ENCODE measurements at regions not wholly inside any gene's neighbourhood (a gene's known extent, or its start where the extent isn't known, plus 50 kb on each side); places are given as distances from the start of the nearest gene placed in this dataset.
"Not testable (repeated sequence)": the region's sequence is repeated elsewhere in the genome, so short reads cannot be mapped to it uniquely, and the experiment has no call there.

DNA sequence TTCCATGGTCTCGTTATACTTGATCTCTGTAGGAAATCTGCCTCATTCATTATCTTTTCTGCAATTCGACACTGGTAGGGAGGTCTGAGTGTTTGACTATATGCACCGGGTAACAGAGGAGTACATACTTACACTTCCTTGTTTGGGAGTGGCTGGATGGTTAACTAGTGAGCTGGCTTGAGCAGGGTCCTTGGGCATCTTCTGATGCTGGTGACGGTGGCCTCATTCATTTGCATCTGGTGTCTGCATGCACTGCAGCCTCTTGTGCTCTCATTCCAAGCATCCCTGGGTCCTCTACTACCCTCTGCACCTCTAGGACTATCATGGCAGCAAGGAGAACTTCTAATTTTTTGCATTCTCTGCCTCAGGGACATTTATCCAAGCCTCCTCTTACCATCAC lies 100.0 kb upstream of the TCF4 start:
- no peak for DNase-seq

DNA sequence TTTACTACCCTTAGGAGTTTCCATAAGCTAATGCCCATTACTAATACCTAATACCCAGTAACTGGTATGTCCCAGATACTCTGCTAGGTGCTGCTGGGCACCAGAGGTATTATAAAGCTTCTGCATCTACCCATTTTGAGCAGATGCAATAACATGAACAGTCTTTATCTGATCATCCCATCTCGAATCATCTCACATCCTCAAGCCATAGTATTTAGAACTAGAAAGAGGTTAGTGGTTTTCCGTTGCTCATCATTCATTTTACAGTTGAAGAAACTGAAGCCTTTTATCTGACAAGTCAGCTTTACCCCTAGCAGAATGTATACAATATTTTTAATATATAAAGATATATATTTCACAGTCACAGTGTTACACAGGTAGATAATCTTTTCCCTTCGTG lies 99.1 kb upstream of the TCF4 start:
- no peak for DNase-seq

DNA sequence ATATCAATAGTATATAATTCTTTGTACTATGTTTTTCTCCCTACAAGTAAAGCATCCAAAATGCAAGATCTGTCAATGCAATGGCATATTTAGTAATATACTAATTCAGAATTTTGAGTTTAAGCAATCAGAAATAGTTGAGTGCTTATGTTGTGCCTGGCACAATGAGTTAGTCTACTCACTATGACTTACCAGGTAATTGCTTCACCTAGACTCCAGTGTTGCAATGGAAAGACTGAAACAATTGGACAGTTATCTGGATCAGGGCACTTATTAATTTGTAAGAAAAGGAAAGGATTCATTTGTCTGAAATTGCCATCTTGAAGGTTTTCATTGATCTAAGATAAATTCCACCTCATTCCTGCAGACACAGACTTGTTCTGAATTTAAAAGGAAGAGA lies 97.6 kb upstream of the TCF4 start:
- no peak for DNase-seq

DNA sequence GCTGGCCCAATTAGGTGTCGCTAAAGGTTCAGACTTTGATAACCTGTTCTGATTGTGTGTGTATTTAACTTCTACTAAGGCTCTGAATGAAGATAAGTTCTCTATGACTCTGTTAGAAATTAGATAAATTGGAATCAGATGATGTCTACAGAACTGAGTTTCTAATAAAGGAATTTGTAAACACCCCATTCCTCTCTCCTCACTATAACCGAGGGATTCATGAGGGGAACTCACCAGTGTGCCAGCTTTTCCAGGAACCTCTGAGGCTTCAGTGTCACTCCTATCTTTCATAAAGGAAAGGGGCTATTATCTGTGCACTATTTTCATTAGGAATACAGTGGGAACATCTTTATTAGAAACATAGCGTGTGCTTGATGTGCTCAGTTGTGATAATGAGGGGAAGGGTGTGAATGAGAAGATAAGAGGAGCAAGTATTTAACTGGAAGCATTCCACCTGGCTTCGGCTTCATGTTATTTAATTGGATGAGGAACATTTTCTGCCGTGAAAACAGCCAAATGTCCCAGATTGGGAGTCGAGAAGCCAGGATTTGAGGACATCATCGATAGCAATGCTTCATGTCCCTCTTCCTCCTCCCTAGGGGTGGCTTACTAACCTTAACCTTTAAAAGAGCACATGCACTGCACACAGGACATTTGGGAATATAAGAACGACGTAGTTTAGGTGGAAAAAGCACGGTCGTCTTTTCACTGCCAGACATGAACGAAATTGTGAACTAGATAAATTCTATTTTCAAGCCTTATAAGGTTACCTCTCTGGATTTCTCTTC lies 84.8 kb upstream of the TCF4 start:
- DNase-seq = no peak

DNA sequence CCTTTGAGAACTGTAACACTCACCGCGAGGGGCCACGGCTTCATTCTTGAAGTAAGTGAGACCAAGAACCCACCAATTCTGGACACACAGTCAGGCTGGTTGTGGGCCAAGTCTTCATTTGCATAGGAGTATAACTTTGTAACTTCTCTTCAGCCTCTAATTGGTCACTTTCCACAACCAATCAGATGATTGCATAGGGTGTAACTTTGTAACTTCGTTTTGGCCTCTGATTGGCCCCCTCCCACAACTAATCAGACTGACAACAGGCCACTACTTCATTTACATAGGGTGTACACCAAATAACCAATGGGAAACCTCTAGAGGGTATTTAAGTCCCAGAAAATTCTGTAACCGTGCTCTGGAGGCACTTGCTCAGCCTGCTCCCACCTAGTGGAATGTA lies 77.5 kb upstream of the TCF4 start:
- DNase-seq = no peak

DNA sequence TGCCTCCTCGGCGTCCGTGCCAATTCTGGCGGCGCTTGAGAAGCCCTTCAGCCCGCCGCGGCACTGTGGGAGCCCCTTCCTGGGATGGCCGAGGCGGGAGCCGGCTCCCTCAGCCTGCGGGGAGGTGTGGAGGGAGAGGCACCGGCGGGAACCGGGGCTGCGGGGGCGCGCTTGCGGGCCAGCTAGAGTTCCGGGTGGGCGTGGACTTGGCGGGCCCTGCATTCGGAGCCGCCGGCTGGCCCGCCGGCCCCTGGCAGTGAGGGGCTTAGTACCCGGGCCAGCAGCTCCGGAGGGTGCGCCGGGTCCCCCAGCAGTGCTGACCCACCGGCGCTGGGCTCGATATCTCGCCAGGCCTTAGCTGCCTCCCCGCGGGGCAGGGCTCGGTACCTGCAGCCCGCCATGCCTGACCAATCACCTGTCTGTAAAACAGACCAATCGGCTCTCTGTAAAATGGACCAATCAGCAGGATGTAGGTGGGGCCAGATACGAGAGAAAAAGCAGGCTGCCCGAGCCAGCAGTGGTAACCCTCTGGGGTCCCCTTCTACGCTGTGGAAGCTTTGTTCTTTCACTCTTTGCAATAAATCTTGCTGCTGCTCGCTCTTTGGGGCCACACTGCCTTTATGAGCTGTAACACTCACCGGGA lies 76.9 kb upstream of the TCF4 start:
- not testable (repeated sequence) for DNase-seq

DNA sequence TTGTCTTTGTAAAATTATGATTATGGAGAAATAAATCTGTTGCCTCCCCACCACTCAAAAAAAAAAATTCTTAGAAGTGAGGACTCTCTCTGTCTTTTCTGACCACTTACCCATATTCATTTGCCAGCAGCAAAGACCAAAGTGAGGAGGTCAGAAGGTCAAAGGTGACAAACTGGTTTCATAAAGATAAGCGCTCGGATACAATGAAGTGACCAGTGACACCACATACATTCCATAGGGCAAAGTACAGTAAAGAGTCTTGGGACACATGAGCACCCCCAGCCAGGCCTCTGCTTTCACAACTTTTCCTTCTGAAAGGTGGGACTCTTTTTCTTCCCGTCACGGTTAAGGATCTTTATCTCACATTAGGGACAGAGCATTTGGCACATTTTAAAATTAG lies 75.9 kb upstream of the TCF4 start:
- DNase-seq = no peak

DNA sequence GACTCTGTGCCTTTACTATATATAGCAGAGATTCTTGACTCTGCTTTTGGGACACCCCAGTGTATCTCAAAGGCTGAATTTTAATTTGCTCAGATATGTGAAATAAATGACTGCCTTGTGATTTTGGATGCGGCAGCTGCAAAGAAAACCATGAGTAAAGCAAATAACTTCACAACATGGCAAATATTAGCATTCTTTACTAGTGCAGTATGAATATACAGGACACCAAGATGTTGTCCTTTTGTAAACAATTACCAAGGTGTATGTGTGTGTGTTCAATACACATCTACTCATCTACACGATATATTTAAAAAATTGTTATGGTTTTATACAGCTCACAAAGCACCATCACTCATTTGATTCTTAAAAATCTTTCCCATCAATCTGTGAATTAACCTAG lies 70.6 kb upstream of the TCF4 start:
- DNase-seq = no peak

DNA sequence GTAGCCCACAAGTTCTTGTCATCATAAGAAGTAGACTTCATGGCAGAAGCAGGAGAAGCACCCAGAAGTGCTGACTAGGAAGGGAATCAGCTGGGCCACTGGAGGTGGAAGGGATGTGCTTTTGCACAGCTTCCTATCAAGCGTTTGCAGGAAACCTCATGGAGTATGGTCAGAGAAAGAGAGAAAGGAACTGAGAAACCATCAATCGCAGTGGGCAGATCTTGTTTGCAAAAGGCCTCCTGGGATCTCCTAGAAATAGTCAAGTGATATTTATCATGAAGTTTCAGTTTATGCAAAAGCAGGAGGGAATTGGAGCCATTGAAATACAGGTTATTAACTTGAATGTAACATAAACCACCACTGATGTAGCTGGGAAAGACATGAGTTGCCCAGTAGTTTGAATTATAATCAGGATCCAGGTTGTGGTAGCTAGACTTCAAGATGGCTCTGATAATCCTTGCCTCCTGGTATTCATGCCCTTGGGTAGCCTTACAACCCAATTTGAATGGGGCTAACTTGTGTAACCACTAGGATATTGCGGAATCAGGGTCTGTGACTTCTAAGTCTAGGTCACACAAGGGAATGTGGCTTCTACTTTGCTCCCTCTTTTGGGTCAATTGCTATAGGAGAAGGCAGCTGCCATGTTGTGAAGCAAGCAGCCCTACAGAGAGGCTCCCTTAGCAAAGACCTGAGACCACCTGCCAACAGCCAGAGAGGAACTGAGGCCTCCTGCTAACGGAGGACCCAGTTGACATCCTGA lies 69.8 kb upstream of the TCF4 start:
- DNase-seq = no peak

DNA sequence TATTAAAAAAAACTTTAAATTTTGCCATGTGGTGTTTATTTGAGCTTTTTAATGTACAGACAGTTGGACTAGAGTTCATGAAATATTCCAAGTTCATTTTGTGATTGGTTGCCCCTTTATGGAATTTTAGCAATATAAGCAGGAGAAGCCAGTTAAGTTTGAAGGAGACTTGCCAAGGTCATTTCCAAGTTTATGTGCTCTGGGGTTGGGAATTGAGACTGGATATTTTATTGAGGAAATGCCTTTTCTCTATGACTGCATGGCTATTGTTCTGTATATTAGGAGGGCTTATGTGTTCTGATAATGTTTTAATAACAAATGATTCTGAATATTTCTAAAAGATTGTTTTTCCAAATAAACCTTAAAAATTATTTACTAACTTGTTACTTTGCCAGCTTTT lies 67.0 kb upstream of the TCF4 start:
- no peak for DNase-seq

DNA sequence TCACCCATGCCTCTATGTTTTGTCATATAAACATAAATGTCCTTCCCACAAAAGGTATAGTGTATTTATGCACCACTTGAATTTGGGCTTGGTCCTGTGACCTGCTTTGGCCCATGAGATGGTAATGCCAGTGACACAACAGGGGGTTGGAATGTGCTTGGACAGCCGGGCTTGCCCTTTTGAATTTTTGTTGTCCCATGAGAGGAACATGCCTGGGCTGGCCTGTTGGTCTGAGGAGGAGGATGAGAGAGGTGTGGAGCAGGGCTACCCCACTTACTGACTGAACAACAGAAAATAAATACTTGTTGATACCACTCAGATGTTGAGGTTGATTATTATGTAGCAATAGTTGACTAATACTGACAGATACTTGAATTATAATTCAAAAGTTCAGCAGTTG lies 63.2 kb upstream of the TCF4 start:
- DNase-seq = no peak

DNA sequence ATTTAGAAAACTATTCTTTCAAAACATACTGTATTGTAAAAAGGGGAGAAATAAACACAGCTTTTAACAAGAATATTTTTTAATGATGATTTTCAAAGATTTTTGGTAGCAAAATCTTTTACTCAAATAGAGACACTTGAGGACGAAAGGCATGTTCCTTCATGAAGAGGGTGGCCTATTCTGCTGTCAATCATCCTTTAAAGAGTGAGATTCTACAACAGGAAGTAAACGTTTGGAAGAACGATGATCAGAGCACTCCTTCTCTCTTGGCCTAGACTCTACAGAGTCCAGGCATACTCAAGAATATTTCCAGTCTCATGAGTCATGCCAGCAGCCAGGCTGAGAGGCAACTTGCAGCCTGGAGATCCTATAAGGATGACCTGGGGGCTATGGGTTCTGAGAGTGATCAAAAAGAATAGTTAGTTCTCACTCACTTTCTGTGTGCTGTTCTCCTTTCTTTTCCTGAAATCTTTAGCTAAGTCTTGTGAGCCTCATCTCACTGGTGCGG lies 62.4 kb upstream of the TCF4 start:
- DNase-seq = no peak

DNA sequence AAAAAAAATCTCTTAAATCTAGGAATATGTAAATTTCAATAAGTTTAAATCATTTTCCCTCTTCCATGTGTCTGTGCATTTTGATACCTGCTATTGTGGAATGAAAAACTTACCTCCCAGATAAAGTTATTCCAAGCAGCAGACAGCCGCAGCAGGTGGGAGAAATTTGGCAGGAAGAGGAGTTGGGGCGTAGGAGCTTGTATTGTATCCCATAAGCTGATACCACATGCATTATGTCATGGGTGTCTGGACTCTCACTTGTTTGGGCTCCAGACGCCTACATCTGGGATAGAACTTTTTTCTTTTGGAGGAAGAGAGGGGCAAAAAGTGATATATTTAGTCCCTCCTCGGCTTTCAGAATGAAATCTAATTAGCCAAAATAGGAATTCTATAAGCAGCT lies 59.3 kb upstream of the TCF4 start:
- DNase-seq = no peak

DNA sequence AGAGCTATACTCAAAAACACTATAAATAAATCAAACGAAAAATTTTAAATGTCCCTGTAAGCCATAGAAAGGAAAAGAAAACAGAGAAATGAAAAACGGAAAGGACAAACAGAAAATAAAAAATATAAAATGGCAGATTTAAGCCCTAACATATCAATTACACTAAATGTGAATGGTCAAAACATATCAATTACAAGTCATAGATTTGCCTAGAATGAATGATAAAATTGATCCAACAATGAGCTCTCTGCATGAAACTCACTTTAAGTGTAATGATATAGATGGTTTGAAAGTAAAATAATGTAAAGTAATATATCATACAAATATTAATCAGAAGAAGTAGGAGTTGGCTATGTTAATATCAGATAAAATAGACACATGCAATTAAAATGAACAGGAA lies 54.2 kb upstream of the TCF4 start:
- DNase-seq = no peak

DNA sequence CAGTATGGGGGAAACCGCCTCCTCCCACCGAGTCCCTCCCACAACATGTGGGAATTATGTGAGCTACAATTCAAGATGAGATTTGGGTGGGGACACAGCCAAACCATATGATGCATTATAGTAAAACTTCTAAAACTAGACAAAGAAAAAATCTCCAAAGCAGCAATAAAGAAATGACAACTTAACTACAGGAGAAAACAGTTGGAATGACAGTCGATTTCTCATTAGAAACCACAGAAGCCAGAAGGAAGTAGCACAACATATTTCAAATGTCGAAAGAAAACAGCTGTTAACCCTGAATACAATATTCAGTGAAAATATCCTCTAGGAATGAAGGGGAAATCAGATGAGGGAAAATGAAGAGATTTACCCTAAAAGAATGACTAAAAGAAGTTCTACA lies 53.5 kb upstream of the TCF4 start:
- no peak for DNase-seq
